ENCODE measurements at regions not wholly inside any gene's neighbourhood (a gene's known extent, or its start where the extent isn't known, plus 50 kb on each side); places are given as distances from the start of the nearest gene placed in this dataset.

DNA sequence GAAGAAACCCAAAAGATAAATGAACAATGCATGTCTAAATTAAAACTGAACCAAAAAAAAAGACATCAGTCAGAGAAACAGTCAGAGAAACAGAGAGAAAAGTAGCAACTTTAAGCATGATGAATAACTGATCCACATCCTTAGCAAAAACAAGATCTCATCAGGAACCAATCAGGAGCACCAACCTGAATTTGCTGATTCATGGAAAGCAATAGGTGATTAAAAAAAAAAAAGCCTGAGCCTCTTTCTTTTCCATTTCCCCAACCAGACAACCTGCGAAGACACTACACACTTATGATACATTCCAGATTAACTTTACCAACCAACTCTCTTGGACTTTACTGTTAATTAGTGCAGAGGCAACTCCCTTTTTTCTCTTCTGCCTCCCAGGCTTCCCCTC, 112.7 kb upstream of the TAS2R1 start:
- no CpG with 5 or more reads among the region's 1 CpG for WGBS, 2 experiments (ENCODE audit: extremely low coverage in 2 of 2, insufficient read length in 1 of 2)
- Histone ChIP-seq H3K14ac (replicated peaks; ENCODE audit: low read depth, low read length) (no peak overlapping the region), H2BK120ac (ENCODE audit: low read depth, low read length) (no peak overlapping the region), H3K9me3 (ENCODE audit: control insufficient read depth, insufficient read depth, low read length) (no peaks in the 10 kb centered on the region), H3K27ac (ENCODE audit: insufficient read depth, low read length) (no peak overlapping the region), H3K23ac (ENCODE audit: low read depth, low read length) (no peak overlapping the region), H2AK9ac (replicated peaks; ENCODE audit: low read depth, low read length, poor library complexity) (no peak overlapping the region), H3K4me2 (ENCODE audit: low read depth, low read length) (no peak overlapping the region), H2BK5ac (ENCODE audit: low read depth, low read length, poor library complexity, severe bottlenecking) (no peak overlapping the region), H3K27me3 (ENCODE audit: control insufficient read depth, insufficient read depth, low read length) (no peaks in the 10 kb centered on the region), H4K8ac (ENCODE audit: low read depth in 2 of 2, low read length in 2 of 2) (no peak overlapping the region), H4K91ac (ENCODE audit: insufficient read depth, low read depth, low read length) (no peak overlapping the region), H3K18ac (ENCODE audit: low read depth, low read length) (no peak overlapping the region), H3K4me1 (ENCODE audit: control insufficient read depth, insufficient read depth, low read length) (peaks cover 2% of the 10 kb centered on the region; the same call in 1 of the 2 replicates), H3K9ac (ENCODE audit: low read depth, low read length) (no peak overlapping the region), H3K56ac (ENCODE audit: extremely low read depth, insufficient read depth, low read length) (no peak overlapping the region), H2BK20ac (ENCODE audit: low read depth, low read length) (no peak overlapping the region), H2AK5ac (ENCODE audit: low read depth, low read length) (no peak overlapping the region), H3K36me3 (ENCODE audit: control insufficient read depth, insufficient read depth, low read length) (no peaks in the 10 kb centered on the region), H3K79me1 (ENCODE audit: low read depth in 1 of 2, low read length in 2 of 2) (no peaks in the 10 kb centered on the region), H2AFZ (replicated peaks; ENCODE audit: low read length, poor library complexity) (no peak overlapping the region), H4K20me1 (ENCODE audit: insufficient read depth, low read length) (no peaks in the 10 kb centered on the region), H2BK15ac (ENCODE audit: low read depth, low read length) (no peak overlapping the region), H3K4ac (ENCODE audit: low read depth, low read length) (no peak overlapping the region), H3K4me3 (ENCODE audit: insufficient read depth, low read depth, low read length) (no peak overlapping the region), H4K5ac (ENCODE audit: low read depth, low read length) (no peak overlapping the region), H3K9me1 (ENCODE audit: insufficient read depth, low read length) (peaks cover under 1% of the 10 kb centered on the region; the same call in 1 of the 2 replicates)
- DNase-seq: no peak
- CTCF ChIA-PET: no interaction called here
- intact Hi-C loops (cut with micrococcal nuclease) (loop anchor here (1.0 kb wide), 1 partner anchor 9 kb away; no protein-coding TSS in a partner anchor), in situ Hi-C loops (cut with MboI; ENCODE audit: low sequenced_read_pairs) (no loop called here), dilution Hi-C loops (cut with HindIII; ENCODE audit: low sequenced_read_pairs, unreplicated experiment) (no loop called here)
- POLR2A ChIA-PET (ENCODE audit: unreplicated experiment): no interaction called here
- TF ChIP-seq MXI1 (IDR thresholded peaks at IDR 0.05; ENCODE audit: borderline replicate concordance, low read depth, low read length) (no peak), MAFK (IDR thresholded peaks at IDR 0.05; ENCODE audit: low read depth, low read length) (peak; percentile 39; the same call in 1 of the 2 replicates)
- BruUV-seq (replicated peaks): no TSS peak
- no peak for ATAC-seq (ENCODE audit: low read depth)

All from IMR-90 (cell line).